GM11168 (cell line): ENCODE measurements at regions not wholly inside any gene's neighbourhood (a gene's known extent, or its start where the extent isn't known, plus 50 kb on each side); places are given as distances from the start of the nearest gene placed in this dataset.

Experiments used
- in situ Hi-C: fragments of 300-500 bp; cut with MboI; formaldehyde crosslinking; loops from one replicate; pipeline ENCODE4 v1.12.0; 2022; ENCODE audit warnings: low sequenced_read_pairs; ENCODE audit not compliant: unreplicated experiment

- in situ Hi-C loops, result no loop called here
Observed at GRCh38 chr4:4808086-4808485, 51.4 kb upstream of the MSX1 start.

- in situ Hi-C loops, result no loop called here
Observed at GRCh38 chr4:4805887-4806286, 53.6 kb upstream of the MSX1 start.

GRCh38 chr4:4803912-4804296 is 55.6 kb upstream of the MSX1 start:
- in situ Hi-C loops, result no loop called here

GRCh38 chr4:4803216-4803911 is 56.1 kb upstream of the MSX1 start:
- in situ Hi-C loops, result no loop called here

- in situ Hi-C loops, result no loop called here
Observed at GRCh38 chr4:4800646-4801408, 58.6 kb upstream of the MSX1 start.

- in situ Hi-C loops, result no loop called here
Observed at GRCh38 chr4:4794421-4794820, 65.0 kb upstream of the MSX1 start.

- in situ Hi-C loops, result no loop called here
Observed at GRCh38 chr4:4792466-4792865, 67.0 kb upstream of the MSX1 start.

- in situ Hi-C loops, result no loop called here
Observed at GRCh38 chr4:4791299-4792111, 68.0 kb upstream of the MSX1 start.

- in situ Hi-C loops, result no loop called here
Observed at GRCh38 chr4:4789462-4789861, 70.0 kb upstream of the MSX1 start.

- in situ Hi-C loops, result no loop called here
Observed at GRCh38 chr4:4788573-4788972, 70.9 kb upstream of the MSX1 start.

GRCh38 chr4:4787421-4787820 is 72.0 kb upstream of the MSX1 start:
- in situ Hi-C loops, result no loop called here

- in situ Hi-C loops, result no loop called here
Observed at GRCh38 chr4:4784379-4784778, 75.1 kb upstream of the MSX1 start.

- in situ Hi-C loops, result no loop called here
Observed at GRCh38 chr4:4783847-4784246, 75.6 kb upstream of the MSX1 start.

- in situ Hi-C loops, result no loop called here
Observed at GRCh38 chr4:4782969-4783368, 76.5 kb upstream of the MSX1 start.

- in situ Hi-C loops, result no loop called here
Observed at GRCh38 chr4:4781936-4782707, 77.3 kb upstream of the MSX1 start.

- in situ Hi-C loops, result no loop called here
Observed at GRCh38 chr4:4780729-4781244, 78.7 kb upstream of the MSX1 start.

- in situ Hi-C loops, result no loop called here
Observed at GRCh38 chr4:4779486-4779885, 80.0 kb upstream of the MSX1 start.

- in situ Hi-C loops, result no loop called here
Observed at GRCh38 chr4:4779054-4779453, 80.4 kb upstream of the MSX1 start.

- in situ Hi-C loops, result no loop called here
Observed at GRCh38 chr4:4778554-4778953, 80.9 kb upstream of the MSX1 start.

GRCh38 chr4:4776934-4777333 is 82.5 kb upstream of the MSX1 start:
- in situ Hi-C loops, result no loop called here
